ENCODE measurements at regions not wholly inside any gene's neighbourhood (a gene's known extent, or its start where the extent isn't known, plus 50 kb on each side); places are given as distances from the start of the nearest gene placed in this dataset.
"Not testable (repeated sequence)": the region's sequence is repeated elsewhere in the genome, so short reads cannot be mapped to it uniquely, and the experiment has no call there.

GRCh38 chr13:66099825-66100224 lies 1130.3 kb downstream of the PCDH9 start:
- TF ChIP-seq ZFX (IDR thresholded peaks at IDR 0.05; ENCODE audit: borderline replicate concordance) (no peak), CTCF (IDR thresholded peaks at IDR 0.05) (no peak)
- no peak overlapping the region for H3K27ac ChIP-seq

DNA sequence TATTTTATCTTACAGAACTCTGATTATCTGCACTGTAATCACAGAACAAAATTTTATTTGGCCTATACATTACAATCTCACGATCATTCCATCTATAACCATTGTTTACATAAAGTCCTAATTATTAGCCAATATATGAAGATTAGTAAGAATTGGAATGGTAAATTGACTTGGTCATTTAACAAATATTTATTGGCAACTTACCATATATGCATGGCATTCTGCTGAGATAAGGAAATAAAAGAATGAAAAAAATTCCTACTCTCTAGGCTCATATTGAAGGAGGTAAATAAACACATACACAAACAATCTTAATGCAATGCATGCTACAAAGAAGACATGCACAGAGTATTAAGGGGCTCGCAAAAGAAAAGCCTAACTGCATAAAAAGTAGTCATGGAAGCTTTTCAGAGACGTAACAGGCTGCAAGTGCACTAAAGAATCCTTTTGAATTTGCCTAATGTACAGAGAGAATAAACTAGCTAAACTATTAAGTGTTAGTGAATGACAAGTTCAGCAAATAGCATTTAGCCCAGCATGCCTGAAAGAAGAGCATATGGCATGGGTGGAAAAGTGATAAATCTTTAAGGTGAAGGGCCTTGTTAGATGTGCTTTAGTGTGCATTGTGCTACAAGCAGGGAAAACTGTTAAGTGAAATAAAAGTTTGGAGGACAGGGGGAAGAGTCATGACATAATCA lies 1131.1 kb downstream of the PCDH9 start:
- no peak overlapping the region for H3K27ac ChIP-seq
- no peak for TF ChIP-seq ZFX (IDR thresholded peaks at IDR 0.05; ENCODE audit: borderline replicate concordance)
- no peak for TF ChIP-seq CTCF (IDR thresholded peaks at IDR 0.05)

GRCh38 chr13:66089711-66090110 lies 1140.4 kb downstream of the PCDH9 start:
- TF ChIP-seq ZFX (IDR thresholded peaks at IDR 0.05; ENCODE audit: borderline replicate concordance), result no peak
- no peak for TF ChIP-seq CTCF (IDR thresholded peaks at IDR 0.05)
- H3K27ac ChIP-seq, result no peak overlapping the region

GRCh38 chr13:66087269-66087710 lies 1142.8 kb downstream of the PCDH9 start:
- TF ChIP-seq CTCF (IDR thresholded peaks at IDR 0.05), result no peak
- TF ChIP-seq ZFX (IDR thresholded peaks at IDR 0.05; ENCODE audit: borderline replicate concordance), result no peak
- H3K27ac ChIP-seq, result no peak overlapping the region

- no peak overlapping the region for H3K27ac ChIP-seq
- TF ChIP-seq CTCF (IDR thresholded peaks at IDR 0.05) (no peak), ZFX (IDR thresholded peaks at IDR 0.05; ENCODE audit: borderline replicate concordance) (no peak)
Observed at GRCh38 chr13:66077132-66077689, 1152.9 kb downstream of the PCDH9 start.

GRCh38 chr13:66076417-66076816 lies 1153.7 kb downstream of the PCDH9 start:
- H3K27ac ChIP-seq, result no peak overlapping the region
- TF ChIP-seq ZFX (IDR thresholded peaks at IDR 0.05; ENCODE audit: borderline replicate concordance), result no peak
- TF ChIP-seq CTCF (IDR thresholded peaks at IDR 0.05), result no peak

- TF ChIP-seq CTCF (IDR thresholded peaks at IDR 0.05) (no peak), ZFX (IDR thresholded peaks at IDR 0.05; ENCODE audit: borderline replicate concordance) (no peak)
- no peak overlapping the region for H3K27ac ChIP-seq
Observed at GRCh38 chr13:66074018-66074615, 1156.0 kb downstream of the PCDH9 start.

GRCh38 chr13:66072097-66072496 lies 1158.0 kb downstream of the PCDH9 start:
- not testable (repeated sequence) for H3K27ac ChIP-seq

Data from 22Rv1 (cell line).